OCI-LY1 (cell line): ENCODE measurements at regions not wholly inside any gene's neighbourhood (a gene's known extent, or its start where the extent isn't known, plus 50 kb on each side); places are given as distances from the start of the nearest gene placed in this dataset.
"Not testable (repeated sequence)": the region's sequence is repeated elsewhere in the genome, so short reads cannot be mapped to it uniquely, and the experiment has no call there.

Experiments
- H2AFZ ChIP-seq: fragments of 200-600 bp; sonication (generic), shearing (Covaris generic); 2 replicates; pipeline ENCODE4 v1.6.0; 2014; ENCODE audit warnings: antibody characterized with exemption, mild to moderate bottlenecking, low read length
- H3F3A ChIP-seq: fragments of 200-600 bp; sonication (generic), shearing (Covaris generic); 2 replicates; pipeline ENCODE4 v1.6.0; 2014; ENCODE audit warnings: mild to moderate bottlenecking, antibody characterized with exemption, low read length, moderate library complexity; ENCODE audit not compliant: insufficient read depth
- H3K27ac ChIP-seq: fragments of 200-600 bp; sonication (generic); 2 replicates; pipeline ENCODE4 v1.5.1; 2014; ENCODE audit warnings: low read length, mixed run types, mild to moderate bottlenecking, low read depth; ENCODE audit not compliant: poor library complexity, severe bottlenecking
- H3K27me3 ChIP-seq: fragments of 200-600 bp; sonication (generic); 2 replicates; pipeline ENCODE4 v1.6.0; 2014; ENCODE audit warnings: antibody characterized with exemption, mild to moderate bottlenecking, low read length, moderate library complexity; ENCODE audit not compliant: insufficient read depth
- H3K36me3 ChIP-seq: fragments of 200-600 bp; sonication (generic); 2 replicates; pipeline ENCODE4 v1.6.1; 2014; ENCODE audit warnings: mild to moderate bottlenecking, antibody characterized with exemption, low read length, moderate library complexity, mixed read lengths; ENCODE audit not compliant: insufficient read depth
- H3K4me1 ChIP-seq: fragments of 200-600 bp; sonication (generic); 2 replicates; pipeline ENCODE4 v1.5.1; 2014; ENCODE audit warnings: mild to moderate bottlenecking, low read length, moderate library complexity; ENCODE audit not compliant: insufficient read depth, severe bottlenecking
- H3K4me2 ChIP-seq: fragments of 200-600 bp; sonication (generic), shearing (Covaris generic); 2 replicates; pipeline ENCODE4 v1.6.1; 2014; ENCODE audit warnings: low read length
- H3K4me3 ChIP-seq: fragments of 200-600 bp; sonication (generic); 2 replicates; pipeline ENCODE4 v1.5.1; 2014; ENCODE audit warnings: low read length, low read depth, mild to moderate bottlenecking, mixed read lengths; ENCODE audit not compliant: poor library complexity, severe bottlenecking
- H3K79me2 ChIP-seq: fragments of 200-600 bp; shearing (Covaris generic); 2 replicates; pipeline ENCODE4 v1.6.1; 2016; ENCODE audit warnings: mixed run types, low read length, mixed read lengths; ENCODE audit not compliant: insufficient read depth
- H3K9ac ChIP-seq: fragments of 200-600 bp; sonication (generic), shearing (Covaris generic); 2 replicates; pipeline ENCODE4 v1.6.1; 2014; ENCODE audit warnings: mild to moderate bottlenecking, low read length, mixed read lengths
- H3K9me2 ChIP-seq: fragments of 200-600 bp; sonication (generic), shearing (Covaris generic); 2 replicates; pipeline ENCODE4 v1.6.1; 2014; ENCODE audit warnings: low read depth, mild to moderate bottlenecking, low read length, mixed read lengths
- H3K9me3 ChIP-seq: fragments of 200-600 bp; shearing (Covaris generic); 2 replicates; pipeline ENCODE4 v1.6.1; 2014; ENCODE audit warnings: low read length, mixed read lengths
- H4K20me1 ChIP-seq: fragments of 200-600 bp; sonication (generic), shearing (Covaris generic); 2 replicates; pipeline ENCODE4 v1.6.0; 2016; ENCODE audit warnings: mild to moderate bottlenecking, low read length; ENCODE audit not compliant: insufficient read depth
- EZH2 ChIP-seq: fragments of 200-600 bp; sonication (generic), shearing (Covaris generic); IDR thresholded peaks from 2 replicates; pipeline ENCODE4 v1.8.0; 2017; ENCODE audit warnings: borderline replicate concordance, mixed run types, mild to moderate bottlenecking, antibody characterized with exemption, low read length, moderate library complexity, mixed read lengths
- TF ChIP-seq, protein P1 (sequence below): fragments of 200-600 bp; sonication (generic), shearing (Covaris generic); IDR thresholded peaks from 2 replicates; pipeline ENCODE4 v1.5.1; 2017; ENCODE audit warnings: mild to moderate bottlenecking, antibody characterized with exemption, low read length, moderate library complexity, mixed read lengths

DNA sequence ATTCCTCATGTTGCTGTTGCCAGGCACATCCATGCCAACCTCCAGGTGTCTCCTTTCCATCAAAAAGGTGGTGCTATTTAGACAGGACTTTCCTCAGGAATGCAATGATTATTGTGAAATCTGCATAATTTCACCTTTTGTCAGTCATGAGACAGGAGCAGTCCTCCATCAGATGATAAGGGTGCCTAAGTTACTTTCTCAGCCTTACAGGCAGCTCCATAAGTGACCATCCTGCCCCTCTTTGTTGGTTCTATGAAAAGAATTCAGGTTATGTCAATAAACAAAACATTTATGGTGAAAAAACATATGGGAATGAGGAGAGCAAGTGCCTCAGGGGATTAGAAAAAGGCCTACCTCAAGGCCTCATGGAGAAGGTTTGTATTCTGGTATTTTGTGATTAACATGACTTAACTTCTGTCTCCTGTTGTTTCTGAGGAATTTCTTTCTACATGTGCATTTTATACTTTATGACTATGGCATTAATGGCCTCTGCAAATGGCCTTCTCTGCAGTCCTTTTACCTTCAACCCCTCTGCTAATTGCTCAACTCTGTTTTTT, 110.3 kb upstream of the DIAPH3 start:
- TF ChIP-seq, protein P1, sequence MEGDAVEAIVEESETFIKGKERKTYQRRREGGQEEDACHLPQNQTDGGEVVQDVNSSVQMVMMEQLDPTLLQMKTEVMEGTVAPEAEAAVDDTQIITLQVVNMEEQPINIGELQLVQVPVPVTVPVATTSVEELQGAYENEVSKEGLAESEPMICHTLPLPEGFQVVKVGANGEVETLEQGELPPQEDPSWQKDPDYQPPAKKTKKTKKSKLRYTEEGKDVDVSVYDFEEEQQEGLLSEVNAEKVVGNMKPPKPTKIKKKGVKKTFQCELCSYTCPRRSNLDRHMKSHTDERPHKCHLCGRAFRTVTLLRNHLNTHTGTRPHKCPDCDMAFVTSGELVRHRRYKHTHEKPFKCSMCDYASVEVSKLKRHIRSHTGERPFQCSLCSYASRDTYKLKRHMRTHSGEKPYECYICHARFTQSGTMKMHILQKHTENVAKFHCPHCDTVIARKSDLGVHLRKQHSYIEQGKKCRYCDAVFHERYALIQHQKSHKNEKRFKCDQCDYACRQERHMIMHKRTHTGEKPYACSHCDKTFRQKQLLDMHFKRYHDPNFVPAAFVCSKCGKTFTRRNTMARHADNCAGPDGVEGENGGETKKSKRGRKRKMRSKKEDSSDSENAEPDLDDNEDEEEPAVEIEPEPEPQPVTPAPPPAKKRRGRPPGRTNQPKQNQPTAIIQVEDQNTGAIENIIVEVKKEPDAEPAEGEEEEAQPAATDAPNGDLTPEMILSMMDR, result no peak
- Histone ChIP-seq H3K9me3 (no peaks in the 10 kb centered on the region), H3K79me2 (no peaks in the 10 kb centered on the region), H4K20me1 (no peaks in the 10 kb centered on the region), H3K36me3 (no peaks in the 10 kb centered on the region), H3K9ac (no peak overlapping the region), H3K27ac (no peak overlapping the region), H3K4me1 (no peaks in the 10 kb centered on the region), H3K27me3 (no peaks in the 10 kb centered on the region), H3F3A (no peaks in the 10 kb centered on the region), H2AFZ (no peak overlapping the region), H3K4me3 (no peak overlapping the region), H3K9me2 (no peaks in the 10 kb centered on the region), H3K4me2 (no peak overlapping the region)

DNA sequence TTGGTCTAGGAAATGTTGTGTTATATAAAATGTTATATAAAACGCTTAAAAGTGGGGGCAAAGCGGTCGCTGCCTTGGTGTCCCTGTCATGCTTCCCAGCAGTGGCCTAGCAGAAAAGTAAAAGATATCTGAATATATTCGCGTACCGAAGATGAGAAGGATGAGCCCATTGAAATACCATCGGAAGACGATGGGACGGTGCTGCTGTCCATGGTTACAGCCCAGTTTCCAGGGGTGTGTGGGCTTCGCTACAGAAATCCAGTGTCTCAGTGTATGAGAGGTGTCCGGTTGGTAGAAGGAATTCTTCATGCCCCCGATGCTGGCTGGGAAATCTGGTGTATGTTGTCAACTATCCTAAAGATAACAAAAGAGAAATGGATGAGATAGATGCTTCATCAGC, 110.9 kb upstream of the DIAPH3 start:
- Histone ChIP-seq H3K27me3 (no peaks in the 10 kb centered on the region), H3K4me1 (no peaks in the 10 kb centered on the region), H3F3A (no peaks in the 10 kb centered on the region), H4K20me1 (no peaks in the 10 kb centered on the region), H2AFZ (no peak overlapping the region), H3K36me3 (no peaks in the 10 kb centered on the region), H3K9me3 (no peaks in the 10 kb centered on the region), H3K9ac (no peak overlapping the region), H3K4me2 (no peak overlapping the region), H3K27ac (no peak overlapping the region), H3K79me2 (no peaks in the 10 kb centered on the region), H3K9me2 (no peaks in the 10 kb centered on the region), H3K4me3 (no peak overlapping the region)
- TF ChIP-seq, protein P1, result no peak
- TF ChIP-seq EZH2, result no peak

DNA sequence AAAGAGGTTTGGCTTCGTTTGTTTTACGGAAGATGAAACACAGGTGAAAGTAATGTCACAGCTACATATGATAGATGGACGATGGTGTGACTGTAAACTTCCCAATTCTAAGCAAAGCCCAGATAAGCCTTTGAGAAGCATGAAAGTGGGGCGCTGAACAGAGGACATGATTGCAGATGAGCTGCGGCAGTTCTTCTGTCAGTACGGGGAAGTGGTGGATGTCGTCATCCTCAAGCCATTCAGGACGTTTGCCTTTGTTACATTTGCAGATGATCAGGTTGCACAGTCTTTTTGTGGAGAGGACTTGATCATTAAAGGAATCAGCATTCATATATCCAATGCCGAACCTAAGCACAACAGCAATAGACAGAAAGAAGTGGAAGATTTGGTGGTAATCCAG, 111.5 kb upstream of the DIAPH3 start:
- H3K9me3 ChIP-seq, result no peaks in the 10 kb centered on the region
- no peak overlapping the region for H3K9ac ChIP-seq
- H3K4me3 ChIP-seq, result no peak overlapping the region
- no peak overlapping the region for H3K27ac ChIP-seq
- no peak overlapping the region for H3K4me2 ChIP-seq
- no peaks in the 10 kb centered on the region for H3K36me3 ChIP-seq
- H3K27me3 ChIP-seq, result no peaks in the 10 kb centered on the region
- H3F3A ChIP-seq, result no peaks in the 10 kb centered on the region
- H3K9me2 ChIP-seq, result no peaks in the 10 kb centered on the region
- no peak overlapping the region for H2AFZ ChIP-seq
- no peak for TF ChIP-seq EZH2
- TF ChIP-seq, protein P1, result no peak
- H4K20me1 ChIP-seq, result no peaks in the 10 kb centered on the region
- H3K4me1 ChIP-seq, result no peaks in the 10 kb centered on the region
- no peaks in the 10 kb centered on the region for H3K79me2 ChIP-seq

DNA sequence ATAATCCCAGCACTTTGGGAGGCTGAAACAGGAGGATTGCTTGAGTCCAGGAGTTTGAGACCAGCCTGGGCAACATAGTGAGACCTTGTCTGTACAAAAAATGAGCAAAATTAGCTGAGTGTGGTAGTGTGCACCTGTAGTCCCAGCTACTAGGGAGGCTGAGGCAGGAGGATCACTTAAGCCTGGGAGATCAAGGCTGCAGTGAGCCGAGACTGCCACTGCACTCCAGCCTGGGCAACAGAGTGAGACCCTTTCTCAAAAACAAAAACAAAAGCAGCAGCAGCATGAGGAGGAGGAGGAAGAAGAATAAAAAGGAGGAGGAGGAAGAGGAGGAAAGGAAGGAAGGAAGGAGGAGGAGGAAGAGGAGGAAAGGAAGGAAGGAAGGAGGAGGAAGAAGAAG, 116.5 kb upstream of the TDRD3 start:
- H3K4me1 ChIP-seq, H3K36me3 ChIP-seq, H3K4me2 ChIP-seq, H3K9ac ChIP-seq, H3K9me3 ChIP-seq, H3F3A ChIP-seq, H4K20me1 ChIP-seq, H3K4me3 ChIP-seq, H3K79me2 ChIP-seq, H3K27ac ChIP-seq, H3K27me3 ChIP-seq, H2AFZ ChIP-seq, H3K9me2 ChIP-seq: not testable (repeated sequence)
